NCI-H524 treated with DMSO at 0.1 percent for 48 hours (cell line): ENCODE measurements at regions not wholly inside any gene's neighbourhood (a gene's known extent, or its start where the extent isn't known, plus 50 kb on each side); places are given as distances from the start of the nearest gene placed in this dataset.

Source experiments
- DNase-seq: peaks from one replicate; lab custom pipeline; 2025; lab: John Stamatoyannopoulos, UW

- no peak for DNase-seq
Measured at GRCh38 chr11:104594228-104594958, 303.9 kb downstream of the CASP12 start.

GRCh38 chr11:104588970-104589369 lies 309.3 kb downstream of the CASP12 start:
- no peak for DNase-seq

DNA sequence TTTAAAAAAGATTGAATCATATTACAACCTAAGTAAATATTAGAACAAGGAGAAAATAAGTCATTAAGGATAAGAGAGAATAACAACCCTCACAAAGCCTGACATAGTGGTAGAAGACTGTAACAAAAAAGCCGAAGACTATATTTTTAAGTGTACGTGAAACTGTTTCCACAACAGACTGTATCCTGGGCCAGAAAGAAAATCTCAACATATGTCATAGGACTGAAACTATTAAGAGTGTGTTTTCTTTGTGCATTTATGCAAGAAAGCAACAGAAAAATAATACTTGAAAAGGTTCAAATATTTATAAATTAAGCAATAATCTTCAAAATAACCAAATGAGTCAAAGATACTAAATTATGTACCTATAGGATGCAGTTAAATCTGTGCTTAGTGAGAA lies 309.8 kb downstream of the CASP12 start:
- no peak for DNase-seq

GRCh38 chr11:104584823-104585222 lies 313.4 kb downstream of the CASP12 start:
- DNase-seq, result no peak

GRCh38 chr11:104583857-104584256 lies 314.4 kb downstream of the CASP12 start:
- DNase-seq, result no peak

DNA sequence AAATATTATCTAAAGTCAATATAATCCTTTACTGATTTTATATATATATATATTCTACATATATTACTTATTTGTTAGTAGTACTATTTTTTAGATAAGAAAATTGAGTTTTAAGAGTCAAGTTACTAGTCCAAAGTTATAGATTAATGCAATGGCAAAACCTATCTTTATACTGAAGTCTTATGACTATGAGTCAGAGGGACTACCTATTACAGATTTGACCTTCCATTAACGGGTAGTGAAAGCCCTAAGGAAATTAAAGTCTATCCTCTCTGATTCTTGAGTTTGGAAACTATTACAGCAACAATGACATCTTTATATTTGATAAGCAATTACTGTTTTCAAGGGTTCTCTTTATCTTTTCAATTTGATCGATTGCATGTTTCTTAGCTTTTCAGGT lies 315.8 kb downstream of the CASP12 start:
- DNase-seq, result no peak

- no peak for DNase-seq
Measured at GRCh38 chr11:104581246-104581980, 316.8 kb downstream of the CASP12 start.

DNA sequence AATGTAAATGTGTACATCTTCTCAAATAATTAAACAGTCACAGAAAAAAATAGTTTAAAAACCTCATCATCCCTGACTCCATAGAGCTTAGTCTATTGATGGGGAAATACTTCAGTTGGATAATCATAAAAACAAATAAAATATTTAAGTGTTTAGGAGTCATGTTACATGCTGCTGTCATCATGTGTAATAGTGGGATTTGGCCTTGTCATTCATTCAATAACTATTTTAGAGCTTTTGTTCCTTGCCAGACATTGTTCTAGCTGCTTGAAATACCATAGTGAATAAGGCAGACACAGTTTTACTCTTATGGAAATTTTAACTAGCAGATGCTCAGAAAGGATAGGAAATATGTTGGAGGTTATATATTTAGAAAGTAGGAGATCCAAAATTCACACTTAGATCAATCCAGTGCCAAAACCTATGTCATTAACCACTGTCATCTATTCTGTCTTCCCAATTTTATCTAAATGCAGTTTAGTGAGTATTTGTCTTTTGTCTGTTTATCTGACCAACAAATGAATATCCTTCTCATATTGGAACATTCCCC lies 324.7 kb downstream of the CASP12 start:
- DNase-seq, result no peak

- no peak for DNase-seq
Measured at GRCh38 chr11:104572279-104572678, 326.0 kb downstream of the CASP12 start.

DNA sequence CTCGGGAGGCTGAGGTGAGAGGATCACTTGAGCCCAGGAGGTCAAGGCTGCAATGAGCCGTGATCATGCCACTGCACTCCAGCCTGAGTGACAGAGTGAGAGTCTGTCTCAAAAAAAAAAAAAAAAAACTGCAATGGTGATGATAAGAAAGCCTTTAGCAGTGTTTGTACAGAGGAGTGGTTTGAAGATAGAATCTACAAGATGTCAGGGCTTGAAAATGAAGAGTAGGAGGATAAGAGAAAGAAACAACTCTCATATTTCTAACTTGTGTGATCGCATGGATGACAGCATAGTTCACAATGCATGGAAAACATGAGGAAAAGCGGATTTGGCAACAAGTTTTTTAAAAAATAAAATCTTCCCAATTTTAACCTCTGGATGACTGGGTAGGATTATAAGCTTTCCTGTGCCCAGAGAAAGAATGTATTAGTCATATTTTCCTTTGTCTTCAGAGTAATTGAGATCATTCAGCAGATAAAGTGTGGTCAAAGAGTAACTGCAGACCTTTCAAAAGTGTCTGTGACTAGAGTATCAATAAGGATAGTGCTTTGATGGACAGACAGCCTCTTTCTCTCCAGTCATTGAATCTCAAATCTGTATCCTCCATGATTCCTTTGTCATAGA lies 328.1 kb downstream of the CASP12 start:
- no peak for DNase-seq

DNA sequence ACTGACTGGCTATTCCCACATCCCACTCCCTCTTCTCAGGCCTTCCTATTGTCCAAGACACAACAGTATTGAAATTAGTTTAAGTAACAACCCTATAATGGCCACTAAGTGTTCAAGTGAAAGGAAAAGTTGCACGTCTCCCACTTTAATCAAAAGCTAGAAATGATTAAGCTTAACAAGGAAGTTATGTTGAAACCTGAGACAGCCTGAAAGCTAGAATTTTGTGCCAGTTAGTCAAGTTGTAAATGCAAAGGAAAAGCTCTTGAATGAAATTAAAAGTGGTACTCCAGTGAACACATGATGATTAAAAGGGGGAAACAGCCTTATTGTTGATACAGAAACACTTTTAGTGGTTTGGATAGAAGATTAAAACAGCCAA lies 332.7 kb downstream of the CASP12 start:
- no peak for DNase-seq

DNA sequence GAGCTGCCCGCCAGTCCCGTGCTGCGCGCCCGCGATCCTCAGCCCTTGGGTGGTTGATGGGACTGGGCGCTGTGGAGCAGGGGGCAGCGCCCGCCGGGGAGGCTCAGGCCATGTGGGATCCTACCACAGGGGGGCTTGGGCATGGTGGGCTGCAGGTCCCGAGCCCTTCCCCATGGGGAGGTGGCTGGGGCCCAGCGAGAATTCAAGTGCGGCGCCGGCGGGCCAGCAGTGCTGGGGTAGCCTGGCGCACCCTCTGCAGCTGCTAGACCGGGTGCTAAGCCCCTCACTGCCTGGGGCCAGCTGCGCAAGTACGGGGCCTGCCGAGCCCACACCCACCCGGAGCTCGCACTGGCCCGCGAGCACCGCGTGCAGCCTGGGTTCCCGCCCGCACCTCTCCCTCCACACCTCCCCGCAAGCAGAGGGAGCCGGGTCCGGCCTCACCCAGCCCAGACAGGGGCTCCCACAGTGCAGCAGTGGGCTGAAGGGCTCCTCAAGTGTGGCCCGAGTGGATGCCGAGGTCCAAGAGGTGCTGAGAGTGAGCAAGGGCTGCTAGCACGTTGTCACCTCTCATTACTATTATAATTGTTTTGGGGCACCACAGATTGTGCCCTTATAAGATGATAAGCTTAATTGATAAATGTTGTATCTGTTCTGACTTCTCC lies 333.2 kb downstream of the CASP12 start:
- no peak for DNase-seq

GRCh38 chr11:104556606-104557301 lies 341.5 kb downstream of the CASP12 start:
- no peak for DNase-seq

- DNase-seq, result no peak
Measured at GRCh38 chr11:104549019-104549418, 349.2 kb downstream of the CASP12 start.

DNA sequence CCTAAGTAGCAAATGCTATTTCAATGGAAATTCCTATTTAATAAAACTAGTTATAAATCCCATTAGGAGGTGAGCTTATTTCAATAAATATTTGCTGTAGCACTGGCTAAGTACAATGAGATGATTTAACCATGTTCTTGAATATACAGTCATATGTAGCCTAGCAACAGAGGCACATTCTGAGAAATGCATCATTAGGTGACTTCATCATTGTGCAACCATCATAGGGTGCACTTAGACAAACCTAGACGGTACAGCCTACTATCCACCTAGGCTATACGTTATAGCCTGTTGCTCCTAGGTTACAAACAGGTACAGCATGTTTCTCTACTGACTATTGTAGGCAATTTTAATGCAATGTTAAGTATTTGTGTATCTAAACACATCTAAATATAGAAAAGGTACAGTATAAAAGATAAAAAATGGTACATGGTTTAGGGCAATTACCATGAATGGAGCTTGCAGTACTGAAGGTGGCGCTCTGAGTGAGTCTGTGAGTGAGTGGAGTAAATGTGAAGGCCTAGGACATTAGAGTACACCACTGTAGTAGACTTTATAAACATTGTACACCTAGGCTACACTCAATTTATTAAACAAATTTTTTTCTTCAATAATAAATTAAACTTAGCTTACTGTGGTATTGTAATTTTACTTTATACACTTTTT lies 350.1 kb downstream of the CASP12 start:
- DNase-seq, result no peak

GRCh38 chr11:104546501-104546900 lies 351.8 kb downstream of the CASP12 start:
- no peak for DNase-seq

- DNase-seq, result no peak
Measured at GRCh38 chr11:104541701-104542100, 356.6 kb downstream of the CASP12 start.

DNA sequence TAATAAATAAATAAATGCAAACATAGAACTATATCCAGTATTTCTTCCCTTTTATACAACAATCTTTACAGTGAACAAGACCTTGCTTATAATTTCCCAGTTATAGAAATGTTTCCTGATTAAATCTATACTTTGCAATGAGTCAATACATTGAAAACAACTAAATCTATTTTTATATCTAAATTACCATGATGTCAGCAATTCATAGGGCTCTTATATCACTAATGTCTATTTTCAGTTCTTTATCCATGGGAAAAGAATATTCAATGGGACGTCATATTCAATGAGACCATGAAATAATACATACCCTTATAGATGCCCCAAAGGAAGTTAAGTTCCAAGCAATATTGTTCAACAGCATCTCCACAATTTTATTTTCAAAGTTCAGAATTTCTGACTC lies 359.9 kb downstream of the CASP12 start:
- DNase-seq, result no peak

DNA sequence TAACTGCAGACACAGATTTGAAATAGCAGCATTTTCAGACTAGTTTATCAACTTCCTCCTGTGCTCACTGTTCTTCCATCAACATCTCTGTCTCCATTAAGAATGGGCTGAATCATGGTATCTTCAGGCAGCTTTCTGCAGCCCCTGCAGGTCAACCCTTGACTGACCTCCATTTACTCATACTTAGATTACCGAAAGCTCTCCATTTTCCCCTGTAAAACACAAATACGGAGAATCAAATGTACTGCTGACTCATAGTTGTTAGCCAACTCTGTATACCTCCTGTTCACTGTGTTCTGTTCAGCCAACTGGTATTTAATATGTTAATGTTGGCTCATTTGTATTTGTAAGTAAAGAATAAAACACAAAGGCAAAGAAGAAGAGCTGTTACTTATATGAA lies 364.0 kb downstream of the CASP12 start:
- DNase-seq, result no peak

DNA sequence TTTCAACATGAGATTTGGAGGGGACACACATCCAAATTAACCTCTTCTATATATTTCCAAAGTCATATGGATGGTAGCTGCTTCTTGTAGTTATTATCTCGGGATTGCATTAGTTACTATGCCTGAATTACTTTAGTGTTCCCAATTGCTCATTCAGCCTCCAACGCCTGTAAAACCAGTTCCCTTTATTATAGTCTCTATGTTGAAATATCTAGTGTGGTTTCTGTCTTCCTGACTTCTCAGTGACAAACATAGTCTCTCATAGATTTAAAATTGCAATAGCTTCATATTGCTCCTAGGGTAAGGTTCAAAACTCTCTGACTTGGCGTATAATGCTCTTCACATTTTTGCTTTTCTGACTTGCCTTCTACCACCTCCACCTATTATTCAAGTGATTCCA lies 366.4 kb downstream of the CASP12 start:
- no peak for DNase-seq

- no peak for DNase-seq
Measured at GRCh38 chr11:104531075-104531474, 367.1 kb upstream of the PDGFD start.
